Memory B cell (primary cell): ENCODE measurements at regions not wholly inside any gene's neighbourhood (a gene's known extent, or its start where the extent isn't known, plus 50 kb on each side); places are given as distances from the start of the nearest gene placed in this dataset.
"Not testable (repeated sequence)": the region's sequence is repeated elsewhere in the genome, so short reads cannot be mapped to it uniquely, and the experiment has no call there.

Source experiments
- ATAC-seq: fragments of 150-1000 bp; cut with Tn5 transposase; 2 replicates; pipeline ENCODE4 v1.10.0; 2021; ENCODE audit warnings: low read depth, mild to moderate bottlenecking, moderate library complexity
- DNase-seq, 2 donors: peaks; one replicate each; pipeline ENCODE4 v3.0.0; 2022; ENCODE audit warnings: low spot score in 2 of 2
- H3K27ac Mint-ChIP-seq: one replicate; pipeline ENCODE4 v1.8.0; 2022; ENCODE audit warnings: mild to moderate bottlenecking, moderate library complexity, mixed read lengths
- H3K27me3 Mint-ChIP-seq: one replicate; pipeline ENCODE4 v1.8.0; 2022; ENCODE audit warnings: mixed read lengths
- H3K36me3 Mint-ChIP-seq: one replicate; pipeline ENCODE4 v1.8.0; 2022; ENCODE audit warnings: mild to moderate bottlenecking, mixed read lengths
- H3K4me1 Mint-ChIP-seq: one replicate; pipeline ENCODE4 v1.8.0; 2022; ENCODE audit warnings: mixed read lengths
- H3K4me3 Mint-ChIP-seq: one replicate; pipeline ENCODE4 v1.8.0; 2022; ENCODE audit warnings: mild to moderate bottlenecking, moderate library complexity, mixed read lengths
- H3K9me3 Mint-ChIP-seq: one replicate; pipeline ENCODE4 v1.8.0; 2022; ENCODE audit warnings: mixed read lengths

DNA sequence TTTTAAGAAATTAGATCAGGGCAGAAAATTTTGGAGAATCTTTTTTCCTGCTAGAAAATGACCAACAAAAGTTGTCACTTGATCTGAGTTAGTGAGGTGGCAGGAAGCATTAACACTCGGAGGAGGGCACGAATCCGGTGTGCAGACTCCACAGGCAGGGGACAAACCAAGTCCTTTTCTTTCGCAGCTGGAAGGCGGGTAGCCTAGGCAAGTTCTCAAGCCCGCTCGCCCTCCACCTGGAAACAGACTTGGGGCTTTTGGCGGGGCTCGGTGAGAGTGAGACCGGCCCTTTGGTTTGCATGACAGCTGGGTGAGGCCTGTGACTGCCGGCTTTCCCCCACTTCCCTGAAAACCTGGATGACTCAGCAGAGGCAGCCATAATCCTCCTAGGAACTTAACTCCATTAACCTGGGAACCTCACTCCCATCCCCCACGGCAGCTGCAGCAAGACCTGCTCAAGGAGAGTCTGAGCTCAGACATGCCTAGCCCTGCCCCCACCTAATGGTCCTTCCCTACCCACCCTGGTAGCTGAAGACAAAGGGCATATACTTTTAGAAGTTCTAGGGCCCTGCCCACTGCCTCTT, 134.8 kb downstream of the MFSD1 start:
- no peak for ATAC-seq
- H3K27me3 Mint-ChIP-seq, result peaks cover 6% of the 10 kb centered on the region
- H3K36me3 Mint-ChIP-seq, result peaks cover 2% of the 10 kb centered on the region
- H3K27ac Mint-ChIP-seq, result no peak overlapping the region
- peaks cover 7% of the 10 kb centered on the region for H3K9me3 Mint-ChIP-seq
- no peak for DNase-seq
- no peaks in the 10 kb centered on the region for H3K4me1 Mint-ChIP-seq
- no peak overlapping the region for H3K4me3 Mint-ChIP-seq

DNA sequence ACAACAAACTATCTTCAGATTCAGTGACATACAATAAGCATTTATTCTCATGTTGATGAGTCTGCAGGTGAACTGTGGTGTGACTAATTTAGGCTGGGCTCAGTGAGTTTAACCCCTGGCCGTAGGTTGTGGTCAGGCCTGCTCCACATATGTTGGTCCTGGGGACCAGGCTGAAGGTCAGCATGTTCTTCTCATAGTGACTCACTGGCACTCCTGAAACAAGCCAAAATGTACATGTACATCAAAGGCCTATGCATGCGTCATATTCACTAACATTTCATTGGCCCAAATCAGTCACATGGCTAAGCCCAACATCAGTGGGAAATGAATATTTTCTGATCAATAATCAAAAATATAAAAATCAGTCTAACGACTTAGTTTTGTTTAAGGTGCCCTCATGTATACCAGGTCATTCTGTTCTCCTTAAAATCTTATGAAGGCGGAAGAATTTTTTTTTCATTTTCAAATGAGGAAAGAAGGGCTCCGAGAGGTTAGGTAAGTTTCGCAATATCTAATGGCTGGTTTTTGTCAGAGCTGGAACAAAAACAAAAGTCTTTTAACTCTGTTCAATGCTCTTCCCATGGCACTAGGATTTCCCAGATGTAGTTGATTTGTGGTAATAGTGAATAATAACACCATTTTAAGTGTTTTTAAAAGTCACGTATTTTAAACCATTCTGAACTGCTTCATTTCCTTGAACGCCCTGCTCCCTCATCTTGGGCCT, 148.5 kb downstream of the MFSD1 start:
- H3K27me3 Mint-ChIP-seq, result peaks cover 8% of the 10 kb centered on the region
- no peak overlapping the region for H3K4me3 Mint-ChIP-seq
- ATAC-seq (no peak), DNase-seq (no peak)
- H3K4me1 Mint-ChIP-seq, result no peaks in the 10 kb centered on the region
- no peaks in the 10 kb centered on the region for H3K9me3 Mint-ChIP-seq
- H3K36me3 Mint-ChIP-seq, result no peaks in the 10 kb centered on the region
- H3K27ac Mint-ChIP-seq, result no peak overlapping the region

DNA sequence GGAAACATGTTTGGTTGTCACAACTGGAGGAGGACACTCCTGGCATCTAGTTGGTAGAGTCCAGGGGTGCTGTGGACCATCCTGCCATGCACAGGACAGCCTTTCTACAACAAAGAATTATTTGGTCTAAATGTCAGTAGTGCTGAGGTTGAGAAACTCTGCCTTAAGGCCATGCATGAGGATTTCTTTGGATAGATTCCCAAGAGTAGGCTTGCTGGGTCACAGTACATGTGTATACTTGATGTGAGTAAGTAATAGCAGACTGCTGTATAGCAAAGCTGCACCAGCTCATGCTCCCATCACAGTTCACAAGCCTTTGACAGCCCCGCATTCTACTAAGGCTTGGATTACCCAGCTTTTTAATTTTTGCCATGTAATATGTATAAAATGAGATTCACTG, 151.3 kb downstream of the MFSD1 start:
- Mint-ChIP-seq H3K4me1 (no peaks in the 10 kb centered on the region), H3K36me3 (no peaks in the 10 kb centered on the region), H3K9me3 (peaks cover 2% of the 10 kb centered on the region), H3K4me3 (no peak overlapping the region), H3K27ac (no peak overlapping the region), H3K27me3 (peaks cover 7% of the 10 kb centered on the region)
- ATAC-seq (no peak), DNase-seq (no peak)

DNA sequence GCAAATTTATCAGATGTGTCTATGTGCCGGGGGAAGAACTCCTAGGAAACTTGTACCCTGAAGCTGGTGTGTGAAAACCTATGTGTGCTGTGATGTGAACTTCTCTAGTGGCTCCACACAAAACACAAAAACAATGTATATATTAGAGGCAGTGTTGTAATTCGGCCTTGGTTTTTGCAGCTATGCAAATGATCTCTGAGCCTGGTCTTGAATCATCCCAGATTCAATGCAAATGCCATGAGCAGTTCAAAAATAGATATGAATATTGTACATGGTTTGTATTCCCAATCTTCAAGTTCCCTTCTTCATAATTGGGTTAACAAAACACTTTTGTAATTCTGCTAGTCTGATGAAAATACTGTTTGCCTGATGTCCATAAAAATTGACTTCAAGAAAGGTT, 152.6 kb downstream of the MFSD1 start:
- H3K27ac Mint-ChIP-seq, result no peak overlapping the region
- no peaks in the 10 kb centered on the region for H3K4me1 Mint-ChIP-seq
- H3K36me3 Mint-ChIP-seq, result no peaks in the 10 kb centered on the region
- H3K9me3 Mint-ChIP-seq, result peaks cover 2% of the 10 kb centered on the region
- ATAC-seq (no peak), DNase-seq (no peak)
- H3K4me3 Mint-ChIP-seq, result no peak overlapping the region
- H3K27me3 Mint-ChIP-seq, result peaks cover 4% of the 10 kb centered on the region

DNA sequence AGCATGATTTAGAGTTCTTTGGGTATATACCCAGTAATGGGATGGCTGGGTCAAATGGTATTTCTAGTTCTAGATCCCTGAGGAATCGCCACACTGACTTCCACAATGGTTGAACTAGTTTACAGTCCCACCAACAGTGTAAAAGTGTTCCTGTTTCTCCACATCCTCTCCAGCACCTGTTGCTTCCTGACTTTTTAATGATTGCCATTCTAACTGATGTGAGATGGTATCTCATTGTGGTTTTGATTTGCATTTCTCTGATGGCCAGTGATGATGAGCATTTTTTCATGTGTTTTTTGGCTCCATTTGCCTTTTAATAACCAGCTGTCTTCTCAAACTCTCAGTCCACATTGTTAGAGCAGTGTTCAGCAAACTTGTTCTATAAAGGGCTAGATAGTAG, 155.9 kb downstream of the MFSD1 start:
- not testable (repeated sequence) for H3K27me3 Mint-ChIP-seq, H3K4me3 Mint-ChIP-seq, H3K36me3 Mint-ChIP-seq, H3K9me3 Mint-ChIP-seq, DNase-seq, ATAC-seq, H3K27ac Mint-ChIP-seq, H3K4me1 Mint-ChIP-seq

DNA sequence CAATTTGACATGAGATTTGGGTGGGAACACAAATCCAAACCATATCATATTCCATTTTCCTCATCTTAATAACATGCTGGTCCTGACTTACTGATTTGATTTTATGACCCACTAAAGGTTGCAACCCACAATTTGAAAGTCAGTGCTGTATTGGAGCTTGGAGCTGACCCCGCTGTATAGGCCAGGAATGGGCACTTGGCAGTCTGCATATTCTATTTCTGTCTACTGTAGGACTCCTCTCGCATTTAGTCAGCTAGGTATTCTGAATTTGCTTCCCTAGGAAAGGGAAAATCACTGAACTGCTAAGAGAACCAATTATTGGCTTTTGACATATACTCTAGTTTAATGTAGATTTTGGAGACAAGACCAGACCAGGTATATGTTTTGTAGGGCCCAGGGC, 157.0 kb downstream of the MFSD1 start:
- DNase-seq (no peak), ATAC-seq (no peak)
- peaks cover 2% of the 10 kb centered on the region for H3K9me3 Mint-ChIP-seq
- no peaks in the 10 kb centered on the region for H3K36me3 Mint-ChIP-seq
- no peak overlapping the region for H3K4me3 Mint-ChIP-seq
- H3K27ac Mint-ChIP-seq, result no peak overlapping the region
- H3K27me3 Mint-ChIP-seq, result peaks cover 9% of the 10 kb centered on the region
- H3K4me1 Mint-ChIP-seq, result no peaks in the 10 kb centered on the region

DNA sequence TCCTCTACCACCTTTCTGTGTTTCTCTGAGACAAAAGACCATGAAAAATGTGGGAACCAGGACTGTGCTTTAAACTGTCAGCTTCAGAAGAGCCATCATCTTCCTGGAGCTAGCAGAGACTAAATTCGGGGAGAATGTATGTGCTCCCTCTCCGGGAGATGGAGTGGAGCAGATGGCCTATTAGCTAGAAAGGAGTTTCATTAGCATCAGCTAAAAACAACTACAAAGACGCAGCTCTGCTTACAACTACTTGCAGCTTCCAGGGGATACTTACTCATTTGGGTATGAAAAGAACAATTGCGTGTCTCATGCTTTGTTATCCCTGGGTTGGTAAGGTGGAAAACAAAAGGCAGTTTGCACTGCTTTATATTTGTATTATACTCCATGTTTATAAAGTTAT, 159.6 kb downstream of the MFSD1 start:
- no peak overlapping the region for H3K27ac Mint-ChIP-seq
- H3K27me3 Mint-ChIP-seq, result peaks cover 7% of the 10 kb centered on the region
- no peak overlapping the region for H3K4me3 Mint-ChIP-seq
- H3K9me3 Mint-ChIP-seq, result no peaks in the 10 kb centered on the region
- no peaks in the 10 kb centered on the region for H3K36me3 Mint-ChIP-seq
- no peaks in the 10 kb centered on the region for H3K4me1 Mint-ChIP-seq
- DNase-seq (no peak), ATAC-seq (no peak)

DNA sequence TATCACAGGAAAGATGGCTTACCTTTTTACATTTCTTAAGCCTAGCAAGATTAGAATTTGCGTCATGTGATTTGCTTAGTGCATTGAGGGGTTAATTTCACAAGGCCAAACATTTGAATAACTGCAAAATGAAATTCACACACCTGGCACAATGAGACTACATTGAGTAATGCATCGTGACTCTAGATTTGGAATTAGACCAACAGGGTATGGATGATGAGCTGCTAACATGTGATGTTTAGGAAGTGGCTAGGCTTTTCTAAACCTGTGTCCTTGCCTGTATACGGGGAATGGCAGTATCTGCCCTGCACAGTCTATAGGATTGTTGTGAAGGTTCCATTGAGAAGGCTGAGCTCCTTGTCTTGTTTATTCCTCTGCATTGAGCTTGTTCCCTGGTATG, 160.1 kb downstream of the MFSD1 start:
- Mint-ChIP-seq H3K36me3 (no peaks in the 10 kb centered on the region), H3K27ac (no peak overlapping the region), H3K4me1 (no peaks in the 10 kb centered on the region), H3K4me3 (no peak overlapping the region), H3K27me3 (peaks cover 7% of the 10 kb centered on the region), H3K9me3 (no peaks in the 10 kb centered on the region)
- DNase-seq (no peak), ATAC-seq (no peak)

DNA sequence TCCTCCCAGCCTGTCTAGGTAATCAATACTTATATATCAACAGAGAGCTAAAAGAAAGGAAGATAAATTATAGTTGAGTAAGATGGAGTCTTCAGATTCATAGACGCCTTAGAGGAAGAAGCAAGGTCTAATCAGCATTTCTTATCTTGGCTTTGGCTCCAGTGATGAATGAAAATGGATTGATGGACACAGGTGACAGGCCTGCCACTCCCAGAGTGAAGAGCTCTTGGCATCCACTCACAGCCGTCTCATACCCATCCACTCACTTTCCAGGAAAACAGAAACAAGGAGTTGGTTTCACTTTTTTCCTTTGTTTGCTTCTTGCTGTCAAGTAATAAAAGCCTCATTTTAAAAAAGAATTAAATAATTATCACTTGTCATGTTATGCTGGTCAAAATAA, 168.2 kb downstream of the MFSD1 start:
- Mint-ChIP-seq H3K4me3 (no peak overlapping the region), H3K27me3 (peaks cover 3% of the 10 kb centered on the region), H3K4me1 (no peaks in the 10 kb centered on the region), H3K9me3 (peaks cover 2% of the 10 kb centered on the region), H3K36me3 (no peaks in the 10 kb centered on the region), H3K27ac (no peak overlapping the region)
- ATAC-seq (no peak), DNase-seq (no peak)

DNA sequence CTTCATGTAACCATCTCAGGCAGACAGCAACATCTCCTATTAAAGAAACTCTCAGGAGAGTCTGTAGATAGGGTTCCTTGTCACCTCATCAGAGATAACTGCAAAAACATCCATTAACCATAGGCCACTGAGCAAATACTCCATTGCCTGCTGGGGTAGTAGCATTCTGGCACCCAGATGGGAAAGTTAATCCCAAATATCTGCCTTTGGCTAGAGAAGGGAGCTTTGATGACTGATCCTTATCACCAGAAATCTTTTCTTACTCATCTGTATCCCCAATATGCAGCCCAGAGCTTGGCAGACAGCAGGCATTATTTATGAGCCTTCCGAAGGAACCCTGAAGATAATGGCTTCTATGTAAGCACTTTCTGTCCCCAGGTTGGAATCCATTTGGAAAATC, 173.1 kb downstream of the MFSD1 start:
- Mint-ChIP-seq H3K4me1 (no peaks in the 10 kb centered on the region), H3K27ac (no peak overlapping the region), H3K9me3 (peaks cover 2% of the 10 kb centered on the region), H3K4me3 (no peak overlapping the region), H3K27me3 (no peaks in the 10 kb centered on the region), H3K36me3 (no peaks in the 10 kb centered on the region)
- ATAC-seq, result no peak
- no peak for DNase-seq

DNA sequence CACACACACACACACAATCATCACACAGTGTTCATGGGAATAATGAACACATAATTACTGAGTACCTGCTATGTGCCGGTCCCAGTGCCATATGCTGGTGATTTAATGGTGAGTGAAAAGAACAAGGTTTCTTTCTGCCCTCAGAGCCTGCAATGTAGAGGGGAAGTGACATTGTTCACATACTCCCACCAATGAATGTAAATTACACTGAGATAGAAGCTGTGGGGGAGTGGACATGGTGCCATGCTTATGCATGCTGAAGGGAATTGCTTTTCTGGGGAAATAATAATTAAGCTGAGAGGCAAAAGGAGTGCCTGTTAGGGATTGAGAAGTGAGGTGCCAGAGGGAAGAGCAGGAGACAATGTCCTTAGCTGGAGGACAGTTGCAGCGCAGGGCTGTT, 175.1 kb downstream of the MFSD1 start:
- DNase-seq (no peak), ATAC-seq (no peak)
- Mint-ChIP-seq H3K9me3 (peaks cover 8% of the 10 kb centered on the region), H3K4me3 (no peak overlapping the region), H3K4me1 (no peaks in the 10 kb centered on the region), H3K27ac (no peak overlapping the region), H3K36me3 (no peaks in the 10 kb centered on the region), H3K27me3 (no peaks in the 10 kb centered on the region)

DNA sequence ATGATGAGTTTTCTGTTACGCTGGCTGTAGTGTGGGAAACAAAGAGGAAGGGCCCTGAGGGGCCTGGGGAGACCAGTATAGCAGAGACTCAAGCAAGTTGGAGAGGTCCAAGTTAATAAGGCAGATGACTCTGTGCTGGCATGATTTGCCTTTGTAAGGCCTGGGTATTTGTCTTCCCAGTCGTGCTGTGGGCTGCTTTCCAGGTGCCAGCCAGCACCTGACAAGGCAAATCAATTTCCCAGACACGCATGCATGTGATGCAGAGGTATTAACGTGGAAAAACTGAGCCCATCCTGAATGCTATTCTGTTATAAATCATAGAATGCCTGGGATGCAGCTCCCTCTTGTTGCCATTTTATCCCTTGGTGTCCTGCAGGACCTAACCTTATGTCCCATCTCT, 175.6 kb downstream of the MFSD1 start:
- DNase-seq (no peak), ATAC-seq (no peak)
- Mint-ChIP-seq H3K9me3 (peaks cover 8% of the 10 kb centered on the region), H3K36me3 (no peaks in the 10 kb centered on the region), H3K27ac (no peak overlapping the region), H3K4me3 (no peak overlapping the region), H3K27me3 (no peaks in the 10 kb centered on the region), H3K4me1 (no peaks in the 10 kb centered on the region)

DNA sequence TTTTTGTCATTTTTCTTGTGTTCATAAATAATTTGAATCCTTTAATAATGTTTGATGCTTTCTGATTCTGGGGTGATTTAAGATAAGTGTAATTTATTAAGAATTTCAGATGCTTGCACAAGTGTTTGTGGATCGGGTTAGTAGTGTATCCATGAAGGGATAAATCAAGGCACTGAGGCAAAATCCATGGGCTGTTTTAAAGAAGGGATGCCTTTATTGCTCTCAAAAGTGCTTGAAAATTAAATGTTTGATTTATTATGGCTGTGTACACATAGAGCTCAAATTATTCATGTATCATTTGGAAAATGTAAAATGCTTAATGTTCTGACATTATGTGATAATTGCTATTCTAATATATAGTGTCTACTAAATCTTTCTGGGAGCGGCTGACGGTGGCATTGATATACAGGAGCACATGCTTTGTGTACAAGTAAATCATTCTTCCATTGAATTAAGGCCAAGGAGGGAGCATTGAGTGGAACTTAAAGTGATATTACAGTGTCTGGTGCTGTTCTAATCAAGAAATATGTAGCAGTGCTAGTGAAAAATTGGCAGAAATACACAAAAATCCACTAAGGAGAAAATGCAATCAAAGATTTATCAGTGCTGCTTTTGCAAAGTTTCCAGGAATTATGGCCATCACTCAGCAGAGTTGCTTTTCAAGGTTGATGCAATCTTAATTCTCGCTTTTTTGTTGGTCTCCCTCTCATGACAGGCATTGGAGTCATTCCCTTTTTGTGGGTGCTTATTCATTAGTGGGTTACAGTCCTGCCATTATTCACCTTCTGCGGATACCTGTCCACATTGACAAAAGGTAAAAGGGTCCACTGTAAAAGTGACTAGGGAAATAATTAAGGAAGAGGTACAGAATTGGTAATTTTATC, 181.6 kb downstream of the MFSD1 start:
- H3K27me3 Mint-ChIP-seq, result no peaks in the 10 kb centered on the region
- H3K4me1 Mint-ChIP-seq, result no peaks in the 10 kb centered on the region
- ATAC-seq, result no peak
- H3K4me3 Mint-ChIP-seq, result no peak overlapping the region
- no peaks in the 10 kb centered on the region for H3K36me3 Mint-ChIP-seq
- H3K27ac Mint-ChIP-seq, result no peak overlapping the region
- peaks cover 11% of the 10 kb centered on the region for H3K9me3 Mint-ChIP-seq
- no peak for DNase-seq

DNA sequence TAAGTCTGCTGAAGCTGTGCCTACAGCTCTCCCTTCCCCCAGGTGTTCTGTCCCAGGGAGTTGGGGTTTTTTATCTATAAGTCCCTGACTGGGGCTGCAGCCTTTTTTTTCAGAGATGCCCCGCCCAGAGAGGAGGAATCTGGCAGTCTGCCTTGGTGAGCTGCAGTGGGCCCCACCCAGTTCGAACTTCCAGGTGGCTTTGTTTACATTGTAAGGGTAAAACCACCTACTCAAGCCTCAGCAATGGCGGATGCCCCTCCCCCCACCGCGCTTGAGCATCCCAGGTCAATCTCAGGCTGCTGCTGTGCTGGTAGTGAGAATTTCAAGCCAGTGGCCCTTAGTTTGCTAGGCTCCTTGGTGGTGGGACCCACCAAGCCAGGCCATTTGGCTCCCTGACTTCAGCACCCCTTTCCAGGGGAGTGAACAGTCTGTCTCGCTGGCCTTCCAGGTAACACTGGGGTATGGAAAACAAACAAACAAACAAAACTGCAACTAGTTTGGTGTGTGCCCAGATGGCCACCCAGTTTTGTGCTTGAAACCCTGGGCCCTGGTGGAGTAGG, 189.4 kb downstream of the MFSD1 start:
- Mint-ChIP-seq H3K36me3 (no peaks in the 10 kb centered on the region), H3K27me3 (peaks cover 4% of the 10 kb centered on the region), H3K4me1 (no peaks in the 10 kb centered on the region), H3K4me3 (no peak overlapping the region), H3K9me3 (peaks cover 3% of the 10 kb centered on the region), H3K27ac (no peak overlapping the region)
- ATAC-seq, result no peak
- no peak for DNase-seq
